DMS53 treated with DMSO at 0.1 percent for 48 hours (cell line): ENCODE measurements at regions not wholly inside any gene's neighbourhood (a gene's known extent, or its start where the extent isn't known, plus 50 kb on each side); places are given as distances from the start of the nearest gene placed in this dataset.

ENCODE experiments used
- DNase-seq: peaks from one replicate; lab custom pipeline; 2025; ENCODE audit not compliant: unreplicated experiment; lab: John Stamatoyannopoulos, UW

- DNase-seq: no peak
Observed at GRCh38 chr2:152881527-152881926, 163.1 kb downstream of the ARL6IP6 start.

DNA sequence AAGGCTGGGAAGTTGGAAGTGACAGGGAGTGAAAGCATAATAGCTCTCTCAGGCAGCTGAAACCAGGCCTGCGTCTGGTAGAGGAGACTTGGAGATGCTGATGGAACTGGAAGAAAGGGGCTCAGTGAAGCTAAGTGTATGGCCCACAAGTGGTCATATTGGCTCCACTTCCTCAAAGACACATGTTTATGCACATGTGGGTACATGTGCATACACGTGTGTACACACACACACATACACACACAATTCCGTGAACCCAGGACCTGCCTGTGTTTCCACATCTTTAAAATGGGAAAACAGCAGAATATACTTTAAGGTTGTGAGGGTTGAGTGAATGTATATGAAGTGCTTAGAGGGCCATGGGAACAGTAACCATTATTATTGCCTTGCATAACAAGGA is 160.9 kb downstream of the ARL6IP6 start:
- no peak for DNase-seq

DNA sequence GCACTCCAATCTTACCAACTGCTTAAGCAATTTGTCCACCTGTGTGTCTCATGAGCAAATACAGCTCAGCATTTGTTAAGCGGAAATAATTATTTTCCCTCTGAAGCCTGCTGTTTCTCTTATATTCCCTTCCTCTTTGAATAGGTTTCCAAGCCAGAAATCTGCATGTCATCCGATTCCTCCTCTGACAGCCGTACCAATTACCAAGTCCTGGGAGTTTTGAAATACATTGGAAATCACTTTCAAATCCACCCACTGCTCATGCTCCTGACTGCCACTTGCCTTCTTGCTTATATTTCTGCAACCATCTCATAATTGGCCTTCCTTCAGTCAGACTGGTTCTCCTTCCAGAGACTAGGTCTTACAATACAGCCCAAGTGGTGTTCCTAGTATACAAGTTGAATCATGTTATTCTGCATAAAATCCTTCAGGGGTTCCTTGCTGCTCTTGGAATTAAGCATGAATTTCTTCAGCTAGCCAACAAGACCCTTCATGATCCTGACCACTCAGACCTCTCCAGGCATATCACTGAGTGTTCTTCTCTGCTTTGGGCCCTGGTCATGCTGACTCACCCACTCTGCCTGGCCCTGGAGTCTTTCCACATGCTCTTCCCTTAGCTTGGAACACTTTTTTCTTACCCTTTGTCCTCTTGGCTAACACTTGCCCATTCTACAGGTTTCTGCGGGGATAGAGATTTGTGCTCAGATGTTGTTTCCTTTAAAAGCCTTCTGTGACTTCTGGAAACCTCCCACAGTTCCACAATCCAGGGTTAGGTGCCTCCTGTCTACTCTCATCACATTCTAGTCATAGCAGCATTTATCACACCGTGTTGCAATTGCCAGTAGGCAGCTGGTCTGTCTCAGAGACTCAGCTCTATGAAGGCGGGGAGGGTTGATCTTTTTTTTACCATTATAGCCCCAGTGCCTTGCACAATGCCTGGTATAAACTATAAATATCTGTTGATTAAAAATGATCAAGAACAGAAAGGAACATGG is 157.6 kb downstream of the ARL6IP6 start:
- DNase-seq: no peak

DNA sequence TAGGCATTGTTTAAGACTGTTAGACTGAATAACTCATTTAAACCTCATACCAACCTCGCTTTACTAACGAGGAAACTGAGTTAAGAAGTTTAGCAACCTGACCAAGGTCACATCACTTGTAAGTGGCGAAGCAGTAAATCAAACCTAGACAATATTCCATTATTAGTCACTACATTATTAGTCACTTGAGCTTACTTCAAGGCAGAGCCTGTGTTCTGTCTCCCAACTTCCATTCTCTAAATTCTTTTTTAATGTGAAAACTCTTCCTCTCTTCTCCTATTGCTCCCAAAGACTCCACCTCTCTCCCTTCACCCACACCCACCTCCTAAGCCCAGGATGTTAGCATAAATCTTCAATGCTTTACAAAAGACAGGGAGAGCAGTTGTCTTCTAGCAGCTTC is 156.5 kb downstream of the ARL6IP6 start:
- DNase-seq: no peak

GRCh38 chr2:152870239-152870638 is 151.8 kb downstream of the ARL6IP6 start:
- no peak for DNase-seq

GRCh38 chr2:152867397-152867796 is 149.0 kb downstream of the ARL6IP6 start:
- DNase-seq: no peak

GRCh38 chr2:152864601-152865149 is 146.3 kb downstream of the ARL6IP6 start:
- no peak for DNase-seq

GRCh38 chr2:152863826-152864225 is 145.4 kb downstream of the ARL6IP6 start:
- no peak for DNase-seq

DNA sequence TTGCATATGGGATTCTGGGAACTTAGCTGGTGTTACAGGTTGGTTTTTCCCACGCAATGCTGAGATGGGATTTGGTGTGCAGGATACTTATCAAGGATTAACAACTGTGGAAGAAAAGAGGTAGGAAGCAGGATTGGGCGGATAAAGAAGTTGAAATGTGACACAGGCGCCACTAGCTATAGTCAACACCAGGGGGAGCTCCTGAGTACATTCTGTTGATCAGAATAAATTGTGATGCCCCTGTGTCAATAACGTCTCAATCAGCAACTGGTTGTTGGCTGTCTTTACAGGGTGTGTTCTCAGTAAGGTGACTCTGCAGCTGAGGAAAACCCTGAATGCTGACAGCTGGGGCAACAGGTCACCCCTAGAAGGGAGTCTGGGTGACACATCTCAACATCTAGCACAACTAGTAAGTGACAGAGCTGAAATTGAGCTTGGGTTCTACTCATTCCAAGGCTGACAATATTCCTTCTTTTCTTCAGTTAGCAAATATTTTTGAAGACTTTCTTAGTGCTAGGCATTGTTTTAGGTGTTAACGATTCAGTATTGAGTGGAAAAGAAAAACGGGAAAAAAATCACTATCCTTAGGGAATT is 143.0 kb downstream of the ARL6IP6 start:
- DNase-seq: peak; percentile 4

DNA sequence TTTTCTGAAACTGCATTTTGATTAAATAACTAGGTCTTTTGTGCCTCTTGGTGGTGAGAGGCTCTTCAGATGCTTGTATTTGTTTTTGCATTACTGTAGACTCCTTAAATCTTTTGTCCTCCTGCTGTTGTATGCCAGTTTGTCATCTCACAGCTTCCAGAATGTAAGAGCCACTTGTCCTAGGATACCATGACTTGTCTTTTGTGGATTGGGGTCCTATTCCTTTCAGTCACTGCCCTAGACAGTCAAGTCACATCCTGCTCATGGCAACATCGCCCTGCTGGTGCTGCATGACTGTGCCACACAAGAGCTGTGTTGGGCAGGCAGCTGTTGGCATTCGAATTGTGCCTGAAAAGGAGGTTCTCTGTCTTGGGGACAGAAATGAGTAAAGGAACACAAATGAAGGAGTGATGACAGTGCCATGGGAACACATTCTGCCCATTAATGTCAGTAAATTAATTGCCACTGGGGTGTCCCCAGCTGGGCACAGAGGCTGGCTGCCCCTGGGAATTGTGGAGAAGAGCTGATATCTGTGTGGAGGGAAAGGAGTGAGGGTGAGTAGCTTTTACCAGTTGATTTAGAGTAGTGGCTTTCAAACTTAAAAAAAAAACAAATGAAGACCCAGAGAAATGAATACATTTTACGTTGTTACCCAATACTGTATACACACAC is 140.3 kb downstream of the ARL6IP6 start:
- DNase-seq: no peak

DNA sequence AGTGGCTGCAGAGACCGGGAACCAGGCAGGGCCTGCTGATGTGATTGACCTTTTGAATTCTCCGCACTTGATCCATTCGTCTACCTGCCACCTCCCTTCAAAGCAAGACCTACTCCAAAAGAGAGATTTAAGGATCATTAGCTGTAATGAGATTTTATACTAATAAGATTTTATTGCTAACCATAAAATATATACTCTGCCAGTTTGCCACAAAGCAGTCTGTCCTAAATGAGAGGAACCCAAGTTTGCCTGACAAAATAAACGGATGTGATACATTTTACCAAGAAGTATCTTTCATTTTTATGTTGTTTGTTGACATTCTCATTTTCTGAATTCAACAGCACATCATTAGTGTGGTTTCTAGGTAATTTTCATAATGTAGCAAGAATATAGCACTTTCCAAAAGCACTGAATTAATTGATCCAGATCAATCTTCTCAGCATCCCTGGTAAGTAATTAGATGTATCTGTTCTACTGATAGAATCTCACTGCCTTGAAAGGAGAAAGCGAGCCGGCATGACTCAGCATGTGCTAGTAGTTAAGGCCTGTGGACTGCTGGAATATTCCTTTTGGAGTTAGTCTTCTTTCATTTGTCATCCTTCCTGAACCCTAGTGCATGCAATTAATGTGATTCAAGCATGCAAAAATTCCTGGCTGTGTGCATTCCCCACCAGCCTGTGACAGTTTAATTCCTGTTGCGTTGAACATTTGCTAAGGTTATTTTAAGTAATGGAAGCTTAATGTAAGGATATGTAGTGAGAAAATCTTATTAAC is 128.5 kb downstream of the ARL6IP6 start:
- DNase-seq: no peak

GRCh38 chr2:152835674-152836073 is 117.3 kb downstream of the ARL6IP6 start:
- DNase-seq: no peak

DNA sequence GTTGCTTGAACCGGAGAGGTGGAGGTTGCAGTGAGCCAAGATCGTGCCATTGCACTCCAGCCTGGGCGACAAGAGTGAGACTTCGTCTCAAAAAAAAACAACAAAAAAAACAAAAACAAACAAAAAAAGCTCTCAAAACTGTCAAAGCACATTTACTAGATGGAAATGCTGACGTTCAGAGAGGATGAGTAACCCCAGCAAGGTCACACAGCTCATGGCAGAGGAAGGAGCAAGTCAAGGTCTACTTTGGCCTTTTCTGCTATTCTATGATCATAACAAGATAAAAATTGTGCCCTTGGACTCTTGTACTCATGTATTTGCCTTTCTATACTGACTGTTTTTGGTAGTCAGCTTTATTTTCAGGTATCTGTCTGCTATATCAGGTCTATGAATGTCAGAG is 109.5 kb downstream of the ARL6IP6 start:
- DNase-seq: no peak

GRCh38 chr2:152826581-152827279 is 108.3 kb downstream of the ARL6IP6 start:
- peak; percentile 27 for DNase-seq

DNA sequence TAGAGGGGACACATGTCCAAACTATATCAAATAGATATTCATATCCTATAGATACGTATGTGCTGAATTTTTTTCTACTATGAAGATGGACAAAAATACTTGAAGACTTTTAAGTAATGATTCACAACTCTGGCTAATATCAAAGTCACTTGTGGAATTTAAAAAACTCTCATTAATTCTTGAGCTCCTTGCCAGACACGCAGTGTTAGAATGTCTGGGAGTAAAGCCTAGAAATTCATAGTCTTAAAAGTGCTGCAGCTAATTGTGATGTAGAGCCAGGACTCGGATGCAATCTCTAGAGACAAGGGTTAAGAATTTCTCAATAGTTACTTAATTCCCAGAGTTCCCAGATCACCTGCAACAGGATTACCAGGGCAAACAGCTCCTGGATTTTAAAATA is 107.4 kb downstream of the ARL6IP6 start:
- DNase-seq: no peak

- DNase-seq: no peak
Observed at GRCh38 chr2:152823905-152824304, 105.5 kb downstream of the ARL6IP6 start.

DNA sequence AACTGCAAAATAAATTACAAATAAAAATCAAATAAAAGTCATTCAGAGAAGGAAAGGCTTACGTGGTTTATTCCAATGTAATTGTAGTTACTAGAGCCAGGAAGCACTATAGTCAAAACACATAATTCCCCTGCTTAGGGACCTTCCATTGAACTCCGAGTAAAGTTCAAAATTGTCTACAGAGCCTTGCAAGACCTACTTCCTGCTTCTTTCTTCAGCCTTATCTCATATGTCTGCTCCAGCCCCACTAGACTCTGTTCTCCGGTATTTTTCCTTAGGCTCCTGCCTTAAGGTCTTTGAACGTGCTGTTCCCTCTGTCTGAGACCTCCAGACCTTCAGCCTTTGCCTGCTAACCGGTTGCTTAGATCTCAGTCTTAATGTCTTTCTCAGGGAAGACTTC is 104.3 kb downstream of the ARL6IP6 start:
- no peak for DNase-seq

- no peak for DNase-seq
Observed at GRCh38 chr2:152820048-152820447, 101.6 kb downstream of the ARL6IP6 start.

- DNase-seq: no peak
Observed at GRCh38 chr2:152815634-152816257, 97.3 kb downstream of the ARL6IP6 start.
